GM12892 (cell line): ENCODE measurements at regions not wholly inside any gene's neighbourhood (a gene's known extent, or its start where the extent isn't known, plus 50 kb on each side); places are given as distances from the start of the nearest gene placed in this dataset.
"Not testable (repeated sequence)": the region's sequence is repeated elsewhere in the genome, so short reads cannot be mapped to it uniquely, and the experiment has no call there.

ENCODE experiments used
- DNase-seq: peaks from one replicate; pipeline ENCODE4 v3.0.0; 2011; ENCODE audit not compliant: insufficient read length
- FAIRE-seq: peaks from 2 replicates; lab custom pipeline; 2011; peaks lifted over from hg19 to GRCh38; lab: Jason Lieb, UNC
- POLR2A ChIP-seq: IDR thresholded peaks from 2 replicates; pipeline ENCODE4 v1.6.1; 2011; ENCODE audit warnings: low read depth, low read length, control low read depth
- POLR2AphosphoS5 ChIP-seq: IDR thresholded peaks from 2 replicates; pipeline ENCODE4 v1.6.1; 2011; ENCODE audit warnings: low read depth, low read length, control low read depth
- TAF1 ChIP-seq: IDR thresholded peaks from 2 replicates; pipeline ENCODE4 v1.6.1; 2011; ENCODE audit warnings: low read depth, mild to moderate bottlenecking, control low read depth, low read length, borderline replicate concordance

DNA sequence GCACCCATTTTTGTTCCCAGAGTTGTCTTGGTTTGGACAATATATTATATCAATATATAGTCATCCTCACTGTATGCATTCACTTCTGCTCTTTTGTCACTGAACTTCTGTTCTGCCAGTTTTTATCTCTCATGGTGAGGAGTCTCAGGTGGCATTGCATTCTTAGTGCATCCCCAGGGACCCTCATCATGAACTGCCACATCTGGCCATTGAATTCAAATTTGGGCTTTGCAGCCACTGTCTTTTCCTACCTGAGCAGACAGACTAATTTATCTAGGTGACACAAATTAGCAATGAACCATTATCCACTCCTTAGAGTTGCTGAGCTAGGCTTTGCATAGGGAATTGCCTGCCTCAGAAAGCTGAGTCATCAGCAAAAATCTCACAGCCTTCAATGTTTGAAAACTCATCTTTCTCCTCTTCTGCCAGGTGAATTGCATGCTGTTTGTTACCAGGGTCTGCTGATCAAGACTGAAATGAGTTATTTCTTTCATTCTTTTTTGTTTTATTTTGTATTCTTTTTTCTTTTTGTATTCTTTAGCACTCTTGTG lies 316.8 kb upstream of the MTPN start:
- no peak for FAIRE-seq
- no peak for DNase-seq
- TF ChIP-seq TAF1 (no peak), POLR2AphosphoS5 (no peak), POLR2A (no peak)

DNA sequence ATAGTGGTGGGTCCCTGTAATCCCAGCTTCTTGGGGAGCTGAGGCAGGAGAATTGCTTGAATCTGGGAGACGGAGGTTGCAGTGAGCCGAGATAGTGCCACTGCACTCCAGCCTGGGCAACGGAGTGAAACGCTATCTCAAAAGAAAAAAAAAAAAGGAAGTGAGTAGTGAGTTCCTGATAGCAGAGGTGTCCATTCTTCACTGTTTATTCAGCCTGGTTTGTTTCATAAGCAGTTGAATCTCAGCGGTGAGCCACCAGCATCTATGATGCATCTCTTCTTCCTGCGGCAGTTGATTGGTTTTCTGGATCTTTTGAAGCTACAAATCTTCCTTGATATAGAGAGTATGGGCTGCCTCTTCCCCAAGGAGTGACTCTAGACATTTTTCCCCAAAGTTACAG lies 316.1 kb upstream of the MTPN start:
- FAIRE-seq (no peak), DNase-seq (no peak)
- no peak for TF ChIP-seq TAF1
- TF ChIP-seq POLR2A: no peak
- TF ChIP-seq POLR2AphosphoS5: no peak

DNA sequence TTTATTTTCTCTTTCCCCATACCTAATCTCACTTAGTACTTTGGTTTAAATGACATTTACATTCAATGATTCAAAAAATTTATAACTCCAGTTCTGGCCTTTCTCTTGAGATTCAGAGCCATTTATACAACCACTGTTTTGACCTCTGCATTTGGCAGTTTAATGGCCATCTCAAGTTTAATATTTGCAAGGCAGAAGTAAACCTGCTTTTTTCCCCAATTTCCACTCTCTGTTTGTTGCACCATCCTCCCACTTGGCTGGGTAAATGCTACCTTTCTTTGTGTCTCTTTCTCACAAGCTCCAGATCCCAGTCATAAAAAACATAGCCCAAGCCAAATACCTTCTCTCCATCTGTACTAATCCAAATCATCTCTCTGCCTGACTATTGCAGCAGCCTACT lies 315.2 kb upstream of the MTPN start:
- no peak for FAIRE-seq
- TF ChIP-seq POLR2A: no peak
- no peak for TF ChIP-seq TAF1
- no peak for TF ChIP-seq POLR2AphosphoS5

DNA sequence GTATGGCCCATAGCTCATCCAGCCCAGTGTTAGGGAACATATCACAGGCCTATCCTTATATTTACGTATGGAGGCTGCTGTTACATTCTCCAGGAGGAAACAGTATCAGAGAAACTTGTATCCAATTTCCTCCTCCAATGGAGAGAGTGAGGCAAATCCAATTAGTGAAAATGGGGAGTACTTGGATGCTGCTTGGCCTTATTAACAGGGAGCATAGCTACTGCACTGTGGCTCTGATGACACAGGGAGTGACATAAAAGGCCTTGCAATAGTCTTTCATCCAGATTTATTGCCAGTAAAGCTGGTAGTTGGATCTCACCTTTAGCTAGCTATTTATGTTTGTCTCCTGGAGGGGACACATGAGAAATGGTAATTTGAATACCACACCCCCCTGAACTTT lies 313.2 kb upstream of the MTPN start:
- DNase-seq: no peak
- TF ChIP-seq POLR2A: no peak
- TF ChIP-seq POLR2AphosphoS5: no peak
- TF ChIP-seq TAF1: no peak
- no peak for FAIRE-seq

More for the DNA sequence above, 315.2 kb upstream of the MTPN start:
- DNase-seq: no peak

DNA sequence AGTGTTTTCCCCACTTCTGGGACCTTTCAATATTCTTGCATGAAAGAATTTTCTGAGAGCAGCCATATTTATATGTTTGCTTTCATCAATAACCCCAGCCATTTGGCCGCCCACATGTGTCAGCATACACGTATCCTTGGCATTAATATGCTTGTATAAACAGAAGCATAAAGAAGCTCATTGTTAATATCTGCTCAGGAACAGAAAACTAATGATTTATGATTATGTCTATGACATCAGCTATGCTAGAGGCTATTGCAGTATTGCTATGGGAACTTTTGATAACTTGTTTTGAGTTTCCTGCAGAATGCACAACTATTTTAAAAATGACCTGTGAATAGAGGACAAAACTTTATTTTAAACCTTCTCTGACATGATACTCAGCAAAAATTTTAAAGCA lies 300.9 kb upstream of the MTPN start:
- TF ChIP-seq POLR2A (no peak), POLR2AphosphoS5 (no peak), TAF1 (no peak)
- DNase-seq (no peak), FAIRE-seq (no peak)

DNA sequence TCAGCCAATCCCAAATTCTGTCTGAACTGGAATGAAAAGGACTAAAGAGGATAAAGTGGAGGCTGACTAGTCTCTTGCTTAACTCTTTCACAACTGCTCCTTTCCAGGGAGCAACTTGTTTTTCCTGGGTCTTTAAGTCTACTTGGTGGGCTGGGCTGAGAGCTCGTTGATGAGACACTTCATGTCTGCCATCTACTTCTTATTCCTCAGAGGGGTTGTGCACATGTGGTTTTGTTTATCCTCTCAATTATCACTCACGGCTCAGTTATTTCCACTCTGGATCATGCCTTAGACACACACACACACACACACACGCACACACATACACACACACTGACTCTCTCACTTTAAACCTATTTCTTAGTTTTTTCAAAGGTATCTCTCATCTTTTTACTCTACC lies 298.6 kb upstream of the MTPN start:
- DNase-seq (no peak), FAIRE-seq (no peak)
- TF ChIP-seq TAF1 (no peak), POLR2A (no peak), POLR2AphosphoS5 (no peak)

DNA sequence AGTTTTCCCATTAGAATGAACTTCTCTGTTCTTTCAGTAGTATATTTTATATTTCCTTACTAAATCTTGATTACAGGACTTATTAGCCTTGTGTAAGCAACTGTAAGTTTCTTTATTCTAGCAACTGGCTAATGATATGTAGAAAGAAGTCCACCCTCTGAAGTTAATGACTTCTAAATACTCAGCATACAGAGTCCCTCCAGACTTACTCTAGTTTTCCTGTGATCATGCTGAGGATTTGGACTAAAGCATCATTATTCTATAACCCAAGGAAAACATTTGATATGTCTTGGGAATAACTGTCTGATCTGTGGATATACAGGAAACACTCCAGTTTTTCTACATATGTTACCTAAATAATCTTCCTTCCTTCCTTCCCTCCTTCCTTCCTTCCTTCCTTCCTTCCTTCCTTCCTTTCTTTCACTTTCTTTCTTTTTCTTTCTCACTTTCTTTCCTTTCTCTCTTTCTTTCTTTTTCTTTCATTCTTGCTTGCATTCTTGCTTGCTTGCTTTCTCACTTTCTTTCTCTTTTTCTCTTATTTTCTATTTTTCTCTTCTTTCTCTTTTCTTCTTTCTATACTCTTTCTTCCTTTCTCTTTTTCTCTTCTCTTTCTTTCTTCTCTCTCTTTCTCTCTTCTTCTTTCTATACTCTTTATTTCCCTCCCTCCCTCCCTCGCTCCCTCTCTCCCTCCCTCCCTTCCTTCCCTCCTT lies 297.6 kb upstream of the MTPN start:
- FAIRE-seq (no peak), DNase-seq (no peak)
- no peak for TF ChIP-seq TAF1
- no peak for TF ChIP-seq POLR2A
- no peak for TF ChIP-seq POLR2AphosphoS5

DNA sequence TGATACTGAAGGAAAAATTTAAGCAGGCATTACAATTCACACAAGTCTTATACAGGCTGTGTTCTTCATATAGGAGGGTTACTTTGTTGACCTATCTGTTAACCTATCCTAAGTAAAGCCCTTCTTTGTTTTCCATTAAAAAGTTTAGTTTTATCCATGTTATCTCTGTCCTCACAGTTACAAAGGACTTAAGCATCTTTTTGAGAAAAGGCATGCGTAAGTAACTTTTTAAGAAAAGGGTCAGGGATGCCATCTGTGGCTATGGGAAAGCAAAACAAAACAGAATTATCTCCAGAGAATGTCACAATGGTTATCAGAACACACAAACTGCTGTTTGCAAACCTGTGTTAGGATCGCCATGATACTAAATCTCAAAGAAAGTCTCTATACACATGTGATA lies 295.8 kb upstream of the MTPN start:
- no peak for TF ChIP-seq POLR2AphosphoS5
- no peak for FAIRE-seq
- DNase-seq: no peak

DNA sequence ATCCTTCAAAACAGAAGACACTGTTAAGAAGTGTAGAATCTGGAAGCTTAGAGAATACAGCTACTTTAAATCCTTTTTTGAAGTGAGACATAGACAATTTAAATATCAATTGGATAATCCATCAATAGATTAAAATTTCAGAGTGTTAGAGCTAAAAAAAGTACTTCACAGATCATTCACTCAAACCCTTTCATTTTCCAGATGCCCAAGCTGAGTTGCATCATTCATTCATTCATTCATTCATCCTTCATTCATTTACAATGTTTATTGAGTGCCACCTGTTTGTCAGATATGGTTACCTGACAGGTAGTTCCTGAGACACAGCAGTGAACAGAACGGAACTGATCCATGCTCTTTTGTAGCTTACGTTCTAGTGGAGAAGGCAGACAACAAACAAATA lies 290.7 kb upstream of the MTPN start:
- TF ChIP-seq POLR2AphosphoS5 (no peak), TAF1 (no peak), POLR2A (no peak)
- no peak for FAIRE-seq
- no peak for DNase-seq

DNA sequence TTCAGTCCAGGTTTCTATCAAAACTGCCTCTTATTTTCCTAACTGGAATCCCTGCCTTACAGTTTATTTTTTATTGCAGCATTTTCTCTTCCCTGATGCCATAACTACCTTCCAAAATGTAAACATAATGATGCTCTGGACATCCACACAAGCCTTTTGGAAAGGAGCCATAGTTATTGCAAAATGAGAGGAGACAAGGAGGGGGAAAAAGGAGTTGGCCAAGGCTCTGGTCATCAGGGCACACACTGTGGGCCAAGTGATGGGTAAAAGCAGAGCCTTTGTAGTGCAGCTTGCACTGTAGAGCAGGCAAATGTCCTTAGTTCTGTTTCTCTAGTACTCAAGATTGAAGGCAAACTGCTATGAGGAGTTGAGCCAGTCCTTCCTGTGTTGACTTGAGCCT lies 289.3 kb upstream of the MTPN start:
- no peak for FAIRE-seq
- no peak for TF ChIP-seq TAF1
- TF ChIP-seq POLR2AphosphoS5: no peak
- TF ChIP-seq POLR2A: no peak
- no peak for DNase-seq

DNA sequence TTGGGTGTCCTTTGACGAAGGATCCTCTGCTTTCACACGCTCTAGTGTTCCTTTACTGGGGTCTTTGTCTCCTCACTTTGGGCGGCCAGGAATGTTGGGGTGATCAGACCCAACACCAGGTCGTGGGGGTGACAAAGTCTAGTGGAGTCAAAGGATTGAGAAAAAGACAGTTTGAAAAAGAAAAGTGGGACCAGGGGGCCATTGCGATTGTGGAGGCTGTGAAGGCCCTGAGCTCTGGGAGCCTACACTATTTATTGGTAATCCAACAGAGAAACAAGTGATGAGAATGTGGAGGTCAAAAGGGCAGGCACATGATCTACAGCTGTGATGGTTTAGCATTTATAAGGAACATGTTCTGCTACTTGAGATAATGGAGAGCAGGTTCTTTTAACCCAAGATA lies 287.1 kb upstream of the MTPN start:
- FAIRE-seq: not testable (repeated sequence)

DNA sequence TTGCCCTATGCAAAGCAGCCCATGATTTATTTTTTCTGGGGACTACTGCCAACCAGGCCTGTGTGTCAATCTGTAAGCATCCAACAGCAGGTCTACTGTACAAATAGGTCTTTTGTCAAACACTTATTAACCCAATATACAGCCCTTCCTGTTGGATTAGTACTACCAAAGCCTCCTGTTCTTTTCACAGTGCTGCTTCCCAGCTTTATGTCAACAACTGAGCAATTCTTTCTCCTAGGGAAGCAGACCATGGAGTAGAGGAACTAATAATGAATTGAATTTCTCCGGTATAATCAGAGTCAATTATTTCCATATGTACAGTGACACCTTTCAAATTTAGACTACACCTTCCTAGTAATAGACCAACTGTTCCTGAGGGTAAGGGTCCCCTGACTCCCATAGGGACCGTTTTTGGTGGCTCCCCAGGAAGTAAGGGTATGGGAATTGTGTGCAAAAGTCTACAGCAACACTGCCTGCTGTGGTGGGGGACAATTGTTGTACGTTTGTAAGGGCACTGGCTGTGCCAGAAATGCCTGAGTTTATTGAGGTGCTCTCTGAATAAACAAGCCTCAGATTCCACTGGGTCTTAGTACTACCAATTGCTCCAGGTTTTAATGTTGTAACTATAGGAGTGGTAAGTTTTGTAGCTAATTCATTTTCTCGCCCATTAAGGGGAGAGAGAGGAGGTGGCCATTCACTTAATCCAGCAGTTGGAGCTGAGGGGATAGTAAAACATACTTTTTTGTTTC lies 286.1 kb upstream of the MTPN start:
- DNase-seq, FAIRE-seq: not testable (repeated sequence)

More for the DNA sequence above, 287.1 kb upstream of the MTPN start:
- not testable (repeated sequence) for DNase-seq

DNA sequence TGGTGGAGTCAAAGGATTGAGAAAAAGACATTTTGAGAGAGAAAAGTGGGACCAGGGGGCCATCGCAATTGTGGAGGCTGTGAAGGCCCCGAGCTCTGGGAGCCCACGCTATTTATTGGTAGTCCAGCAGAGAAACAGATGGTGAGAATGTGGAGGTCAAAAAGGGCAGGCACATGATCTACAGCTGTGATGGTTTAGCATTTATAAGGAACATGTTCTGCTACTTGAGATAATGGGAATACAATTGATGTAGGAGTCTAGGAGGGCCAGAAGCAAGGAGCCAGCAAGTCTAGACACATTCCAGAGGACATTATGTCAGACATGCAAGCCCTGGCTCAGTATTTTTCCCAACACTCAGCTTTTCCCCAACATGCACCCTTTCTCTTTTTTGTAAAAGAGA lies 283.4 kb upstream of the MTPN start:
- not testable (repeated sequence) for DNase-seq, FAIRE-seq
